SHP77 (cell line): ENCODE measurements at regions not wholly inside any gene's neighbourhood (a gene's known extent, or its start where the extent isn't known, plus 50 kb on each side); places are given as distances from the start of the nearest gene placed in this dataset.
A peak's percentile ranks its signal among the peaks of the same experiment; 100 is the strongest.
"Not testable (repeated sequence)": the region's sequence is repeated elsewhere in the genome, so short reads cannot be mapped to it uniquely, and the experiment has no call there.

Source experiments
- DNase-seq, 2 experiments: peaks; one replicate each; lab custom pipeline; 2025; lab: John Stamatoyannopoulos, UW

- DNase-seq = no peak
Measured at GRCh38 chr6:27742833-27743573, 169.2 kb downstream of the OR2B2 start.

DNA sequence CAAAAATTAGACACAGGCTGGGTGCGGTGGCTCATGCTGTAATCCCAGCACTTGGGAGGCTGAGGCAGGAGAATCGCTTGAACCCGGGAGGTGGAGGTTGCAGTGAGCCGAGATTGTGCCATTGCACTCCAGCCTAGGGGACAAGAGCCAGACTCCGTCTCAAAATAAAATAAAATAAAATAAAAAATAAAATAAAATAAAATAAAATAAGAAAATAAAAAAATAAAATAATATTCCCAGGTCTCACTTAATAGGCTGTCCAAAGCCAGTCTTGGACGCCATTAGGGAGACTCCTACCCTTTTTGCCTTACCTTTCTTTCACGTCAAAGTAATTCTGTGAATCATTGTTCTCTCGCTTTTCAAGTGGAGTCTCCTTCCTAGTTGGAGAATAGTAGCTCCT, 172.3 kb downstream of the OR2B2 start:
- DNase-seq = not testable (repeated sequence)

GRCh38 chr6:27736686-27737085, 175.5 kb downstream of the OR2B2 start:
- DNase-seq = no peak

- DNase-seq = no peak
Measured at GRCh38 chr6:27728442-27728841, 183.8 kb downstream of the OR2B2 start.

- no peak for DNase-seq
Measured at GRCh38 chr6:27726619-27727023, 185.6 kb downstream of the OR2B2 start.

GRCh38 chr6:27720607-27721580, 191.3 kb downstream of the OR2B2 start:
- DNase-seq = no peak

GRCh38 chr6:27719039-27719438, 193.2 kb downstream of the OR2B2 start:
- DNase-seq = not testable (repeated sequence)

GRCh38 chr6:27706431-27706830, 205.8 kb downstream of the OR2B2 start:
- DNase-seq = no peak

DNA sequence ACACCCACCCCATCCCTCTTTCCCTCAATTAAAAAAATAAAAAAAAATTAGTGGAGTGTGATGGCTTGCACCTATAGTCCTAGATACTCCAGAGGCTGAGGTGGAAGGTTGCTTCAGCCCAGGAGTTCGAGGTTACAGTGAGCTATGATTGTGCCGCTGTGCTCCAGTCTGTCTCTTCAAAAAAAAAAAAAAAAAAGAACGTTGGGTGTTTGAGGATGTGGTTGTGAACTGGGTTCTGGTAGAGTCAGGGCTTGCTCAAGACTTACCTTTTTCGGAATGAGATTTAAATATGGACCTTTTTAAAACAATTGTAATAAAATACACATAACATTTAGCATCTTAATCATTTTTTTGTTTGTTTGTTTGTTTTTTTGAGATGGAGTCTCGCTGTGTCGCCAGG, 211.9 kb downstream of the OR2B2 start:
- no peak for DNase-seq

DNA sequence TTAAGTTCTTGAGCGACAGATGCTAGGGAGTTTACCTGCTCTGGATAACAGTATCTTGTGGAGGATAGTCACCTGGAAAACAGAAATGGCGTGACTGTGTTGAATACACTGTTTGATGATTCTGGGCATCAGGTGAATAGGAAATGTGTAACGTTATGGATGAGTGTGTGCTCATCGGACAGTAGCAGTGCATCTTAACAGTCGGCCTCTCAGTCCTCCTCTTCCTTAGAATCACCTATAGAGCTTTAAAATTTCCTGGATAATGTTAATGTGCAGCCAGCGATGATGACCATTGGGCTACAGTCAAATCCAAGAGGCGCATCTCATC, 217.7 kb downstream of the OR2B2 start:
- no peak for DNase-seq

GRCh38 chr6:27693766-27694546, 218.2 kb downstream of the OR2B2 start:
- DNase-seq = peak; percentile 48 to 73

- not testable (repeated sequence) for DNase-seq
Measured at GRCh38 chr6:27692133-27692532, 219.2 kb upstream of the ZNF184 start.

DNA sequence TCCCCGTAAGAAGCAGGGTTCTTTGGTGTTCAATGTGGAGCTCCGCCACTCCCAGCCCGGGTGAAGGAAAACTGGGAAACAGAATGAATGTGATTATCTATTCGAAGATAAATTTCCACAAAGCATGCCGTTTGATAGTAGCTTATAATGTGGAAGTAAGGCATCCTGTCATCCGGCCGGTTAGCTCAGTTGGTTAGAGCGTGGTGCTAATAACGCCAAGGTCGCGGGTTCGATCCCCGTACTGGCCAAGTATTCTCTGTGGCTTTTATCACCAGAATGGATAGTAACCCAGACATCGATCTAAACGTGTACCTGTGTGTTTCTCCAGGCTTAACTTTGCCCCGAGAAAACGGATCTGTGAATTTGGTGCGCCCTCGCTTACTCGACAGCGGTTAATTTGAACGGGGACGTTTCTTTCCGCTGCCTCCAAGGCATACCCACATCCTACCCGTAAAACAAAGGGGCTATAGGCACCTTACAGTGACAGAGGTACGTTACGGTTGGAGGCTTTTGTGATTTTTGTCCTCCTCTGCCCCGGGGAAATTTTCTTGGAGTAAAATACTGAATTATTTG, 215.2 kb upstream of the ZNF184 start:
- peak; percentile 88 to 89 for DNase-seq

GRCh38 chr6:27687154-27688013, 214.5 kb upstream of the ZNF184 start:
- DNase-seq = peak; percentile 89 to 90

- no peak for DNase-seq
Measured at GRCh38 chr6:27685279-27685678, 212.4 kb upstream of the ZNF184 start.

GRCh38 chr6:27684264-27685211, 211.6 kb upstream of the ZNF184 start:
- peak; percentile 68 to 82 for DNase-seq

- DNase-seq = no peak
Measured at GRCh38 chr6:27679964-27680694, 207.2 kb upstream of the ZNF184 start.

- no peak for DNase-seq
Measured at GRCh38 chr6:27679308-27679963, 206.5 kb upstream of the ZNF184 start.

- DNase-seq = no peak
Measured at GRCh38 chr6:27678469-27678868, 205.6 kb upstream of the ZNF184 start.
